Activated naive CD4-positive, alpha-beta T cell treated with anti-CD3 and anti-CD28 coated beads, Interleukin-2, amount 50 U/mL, for 24 hours (primary cell): ENCODE measurements at regions not wholly inside any gene's neighbourhood (a gene's known extent, or its start where the extent isn't known, plus 50 kb on each side); places are given as distances from the start of the nearest gene placed in this dataset.
A peak's percentile ranks its signal among the peaks of the same experiment; 100 is the strongest.

Experiments
- H3K27ac Mint-ChIP-seq: one replicate; pipeline ENCODE4 v1.8.0; 2021; ENCODE audit warnings: mild to moderate bottlenecking, mixed read lengths
- H3K27me3 Mint-ChIP-seq: one replicate; pipeline ENCODE4 v1.8.0; 2021; ENCODE audit warnings: mixed read lengths
- H3K36me3 Mint-ChIP-seq: one replicate; pipeline ENCODE4 v1.8.0; 2021; ENCODE audit warnings: mixed read lengths
- H3K4me1 Mint-ChIP-seq: one replicate; pipeline ENCODE4 v1.8.0; 2021; ENCODE audit warnings: mixed read lengths
- H3K4me3 Mint-ChIP-seq: one replicate; pipeline ENCODE4 v1.8.0; 2021; ENCODE audit warnings: mild to moderate bottlenecking, mixed read lengths
- H3K9me3 Mint-ChIP-seq: one replicate; pipeline ENCODE4 v1.8.0; 2021; ENCODE audit warnings: mixed read lengths

GRCh38 chr14:104246401-104247335, 108.3 kb downstream of the KIF26A start:
- Mint-ChIP-seq H3K4me1 (no peaks in the 10 kb centered on the region), H3K36me3 (no peaks in the 10 kb centered on the region), H3K27ac (no peak overlapping the region), H3K4me3 (no peak overlapping the region), H3K9me3 (no peaks in the 10 kb centered on the region), H3K27me3 (no peaks in the 10 kb centered on the region)

- no peaks in the 10 kb centered on the region for H3K27me3 Mint-ChIP-seq
- no peak overlapping the region for H3K27ac Mint-ChIP-seq
- H3K4me3 Mint-ChIP-seq, result no peak overlapping the region
- no peaks in the 10 kb centered on the region for H3K36me3 Mint-ChIP-seq
- H3K4me1 Mint-ChIP-seq, result no peaks in the 10 kb centered on the region
- no peaks in the 10 kb centered on the region for H3K9me3 Mint-ChIP-seq
Observed at GRCh38 chr14:104247336-104248202, 109.2 kb downstream of the KIF26A start.

- H3K36me3 Mint-ChIP-seq, result no peaks in the 10 kb centered on the region
- no peaks in the 10 kb centered on the region for H3K4me1 Mint-ChIP-seq
- no peak overlapping the region for H3K4me3 Mint-ChIP-seq
- H3K27ac Mint-ChIP-seq, result no peak overlapping the region
- no peaks in the 10 kb centered on the region for H3K27me3 Mint-ChIP-seq
- no peaks in the 10 kb centered on the region for H3K9me3 Mint-ChIP-seq
Observed at GRCh38 chr14:104248203-104249055, 110.0 kb downstream of the KIF26A start.

GRCh38 chr14:104249089-104249488, 110.7 kb downstream of the KIF26A start:
- no peaks in the 10 kb centered on the region for H3K9me3 Mint-ChIP-seq
- no peaks in the 10 kb centered on the region for H3K36me3 Mint-ChIP-seq
- H3K4me3 Mint-ChIP-seq, result no peak overlapping the region
- H3K27me3 Mint-ChIP-seq, result no peaks in the 10 kb centered on the region
- H3K4me1 Mint-ChIP-seq, result no peaks in the 10 kb centered on the region
- peak overlapping the region; percentile 41 for H3K27ac Mint-ChIP-seq

- H3K27me3 Mint-ChIP-seq, result no peaks in the 10 kb centered on the region
- no peak overlapping the region for H3K4me3 Mint-ChIP-seq
- H3K4me1 Mint-ChIP-seq, result no peaks in the 10 kb centered on the region
- H3K9me3 Mint-ChIP-seq, result no peaks in the 10 kb centered on the region
- H3K36me3 Mint-ChIP-seq, result no peaks in the 10 kb centered on the region
- no peak overlapping the region for H3K27ac Mint-ChIP-seq
Observed at GRCh38 chr14:104249706-104250105, 111.3 kb downstream of the KIF26A start.

GRCh38 chr14:104250175-104250574, 111.8 kb downstream of the KIF26A start:
- no peak overlapping the region for H3K4me3 Mint-ChIP-seq
- H3K36me3 Mint-ChIP-seq, result no peaks in the 10 kb centered on the region
- no peaks in the 10 kb centered on the region for H3K4me1 Mint-ChIP-seq
- H3K27me3 Mint-ChIP-seq, result no peaks in the 10 kb centered on the region
- no peaks in the 10 kb centered on the region for H3K9me3 Mint-ChIP-seq
- H3K27ac Mint-ChIP-seq, result no peak overlapping the region

GRCh38 chr14:104252256-104253215, 114.1 kb downstream of the KIF26A start:
- Mint-ChIP-seq H3K27me3 (peaks cover 12% of the 10 kb centered on the region), H3K4me1 (no peaks in the 10 kb centered on the region), H3K9me3 (no peaks in the 10 kb centered on the region), H3K27ac (no peak overlapping the region), H3K4me3 (no peak overlapping the region), H3K36me3 (no peaks in the 10 kb centered on the region)

- Mint-ChIP-seq H3K27ac (no peak overlapping the region), H3K9me3 (peaks cover 6% of the 10 kb centered on the region), H3K36me3 (no peaks in the 10 kb centered on the region), H3K27me3 (peaks cover 18% of the 10 kb centered on the region), H3K4me3 (no peak overlapping the region), H3K4me1 (no peaks in the 10 kb centered on the region)
Observed at GRCh38 chr14:104253223-104253822, 114.9 kb downstream of the KIF26A start.

- H3K9me3 Mint-ChIP-seq, result peaks cover 6% of the 10 kb centered on the region
- H3K27ac Mint-ChIP-seq, result no peak overlapping the region
- H3K4me3 Mint-ChIP-seq, result no peak overlapping the region
- H3K4me1 Mint-ChIP-seq, result no peaks in the 10 kb centered on the region
- H3K36me3 Mint-ChIP-seq, result no peaks in the 10 kb centered on the region
- peaks cover 18% of the 10 kb centered on the region for H3K27me3 Mint-ChIP-seq
Observed at GRCh38 chr14:104253901-104254353, 115.5 kb downstream of the KIF26A start.

GRCh38 chr14:104254735-104255400, 116.5 kb downstream of the KIF26A start:
- H3K27me3 Mint-ChIP-seq, result peaks cover 18% of the 10 kb centered on the region
- H3K36me3 Mint-ChIP-seq, result no peaks in the 10 kb centered on the region
- H3K4me1 Mint-ChIP-seq, result no peaks in the 10 kb centered on the region
- H3K27ac Mint-ChIP-seq, result no peak overlapping the region
- H3K4me3 Mint-ChIP-seq, result no peak overlapping the region
- H3K9me3 Mint-ChIP-seq, result peaks cover 6% of the 10 kb centered on the region

- Mint-ChIP-seq H3K27me3 (peaks cover 18% of the 10 kb centered on the region), H3K4me3 (no peak overlapping the region)
Observed at GRCh38 chr14:104256025-104256424, 117.6 kb downstream of the KIF26A start.

GRCh38 chr14:104262515-104263514, 124.4 kb downstream of the KIF26A start:
- Mint-ChIP-seq H3K4me3 (no peak overlapping the region), H3K27ac (no peak overlapping the region), H3K4me1 (no peaks in the 10 kb centered on the region), H3K27me3 (peaks cover 6% of the 10 kb centered on the region), H3K9me3 (peaks cover 18% of the 10 kb centered on the region), H3K36me3 (peaks cover 2% of the 10 kb centered on the region)

More at GRCh38 chr14:104256025-104256424, 117.6 kb downstream of the KIF26A start:
- Mint-ChIP-seq H3K36me3 (peaks cover 2% of the 10 kb centered on the region), H3K4me1 (no peaks in the 10 kb centered on the region), H3K27ac (no peak overlapping the region), H3K9me3 (peaks cover 12% of the 10 kb centered on the region)
